WTC11 (cell line): ENCODE measurements at regions not wholly inside any gene's neighbourhood (a gene's known extent, or its start where the extent isn't known, plus 50 kb on each side); places are given as distances from the start of the nearest gene placed in this dataset.

ENCODE experiments used
- ATAC-seq: fragments of 200-7000 bp; cut with Tn5 transposase; 2 replicates; pipeline ENCODE4 v1.10.0; 2021; ENCODE audit warnings: mild to moderate bottlenecking, moderate library complexity
- CTCF ChIA-PET: fragments of 300-600 bp; sonication (Branson Sonifier 250); formaldehyde crosslinking; loops from one replicate; lab custom pipeline; 2021; ENCODE audit warnings: antibody characterized with exemption; lab: Charles Lee
- POLR2A ChIA-PET: fragments of 350-600 bp; sonication (Branson Sonifier 250); formaldehyde crosslinking; loops from one replicate; lab custom pipeline; 2021; ENCODE audit warnings: antibody characterized with exemption; lab: Charles Lee
- DNase-seq: peaks from one replicate; pipeline ENCODE4 v3.0.0; 2021; ENCODE audit warnings: low spot score
- H3K27ac Mint-ChIP-seq: 2 replicates; pipeline ENCODE4 v1.8.0; 2021; ENCODE audit warnings: mixed read lengths
- H3K27me3 Mint-ChIP-seq: 2 replicates; pipeline ENCODE4 v1.8.0; 2021; ENCODE audit warnings: low read depth, mild to moderate bottlenecking, moderate library complexity, mixed read lengths
- H3K36me3 Mint-ChIP-seq: 2 replicates; pipeline ENCODE4 v1.8.0; 2021; ENCODE audit warnings: mixed read lengths
- H3K4me1 Mint-ChIP-seq: 2 replicates; pipeline ENCODE4 v1.8.0; 2022; ENCODE audit warnings: mixed read lengths
- H3K4me3 Mint-ChIP-seq: 2 replicates; pipeline ENCODE4 v1.8.0; 2021; ENCODE audit warnings: mild to moderate bottlenecking, moderate library complexity, mixed read lengths
- H3K9me3 Mint-ChIP-seq: 2 replicates; pipeline ENCODE4 v1.8.0; 2021; ENCODE audit warnings: mixed read lengths
- ATF1 ChIP-seq: sonication (generic); formaldehyde crosslinking; IDR thresholded peaks from 2 replicates; pipeline ENCODE4 v1.8.1; 2023; ENCODE audit warnings: mild to moderate bottlenecking, moderate library complexity, missing genetic modification reagents
- E2F4 ChIP-seq: sonication (generic); formaldehyde crosslinking; IDR thresholded peaks from 2 replicates; pipeline ENCODE4 v1.8.1; 2022; ENCODE audit warnings: low read depth, mild to moderate bottlenecking, moderate library complexity, missing genetic modification reagents, borderline replicate concordance
- ETV6 ChIP-seq: sonication (generic); formaldehyde crosslinking; IDR thresholded peaks from 2 replicates; pipeline ENCODE4 v1.8.1; 2022; ENCODE audit warnings: mild to moderate bottlenecking, missing genetic modification reagents
- FOXP1 ChIP-seq: sonication (generic); formaldehyde crosslinking; IDR thresholded peaks from 2 replicates; pipeline ENCODE4 v1.8.0; 2022; ENCODE audit warnings: missing genetic modification reagents, mild to moderate bottlenecking, moderate library complexity, borderline replicate concordance
- HMGA2 ChIP-seq: fragments of 250-450 bp; sonication (Bioruptor Pico); IDR thresholded peaks from 2 replicates; pipeline ENCODE4 v1.4.0; 2021; ENCODE audit warnings: mild to moderate bottlenecking, moderate library complexity
- HMGXB4 ChIP-seq: sonication (generic); formaldehyde crosslinking; IDR thresholded peaks from 2 replicates; pipeline ENCODE4 v1.8.1; 2023; ENCODE audit warnings: mild to moderate bottlenecking, moderate library complexity, missing genetic modification reagents
- NFE2L1 ChIP-seq: sonication (generic); formaldehyde crosslinking; IDR thresholded peaks from 2 replicates; pipeline ENCODE4 v1.8.1; 2023; ENCODE audit warnings: missing genetic modification reagents
- NR1H2 ChIP-seq: sonication (generic); formaldehyde crosslinking; IDR thresholded peaks from 2 replicates; pipeline ENCODE4 v1.9.0; 2021; ENCODE audit warnings: mild to moderate bottlenecking, moderate library complexity, missing genetic modification reagents
- NR2C2 ChIP-seq: sonication (generic); formaldehyde crosslinking; IDR thresholded peaks from 2 replicates; pipeline ENCODE4 v1.8.0; 2022; ENCODE audit warnings: mild to moderate bottlenecking, missing genetic modification reagents
- OVOL2 ChIP-seq: fragments of 250-450 bp; sonication (Bioruptor Pico); IDR thresholded peaks from 2 replicates; pipeline ENCODE4 v1.9.0; 2021; ENCODE audit warnings: mild to moderate bottlenecking, borderline replicate concordance
- PRDM15 ChIP-seq: sonication (generic); formaldehyde crosslinking; IDR thresholded peaks from 2 replicates; pipeline ENCODE4 v1.8.0; 2022; ENCODE audit warnings: missing genetic modification reagents
- TEAD4 ChIP-seq: sonication (generic); formaldehyde crosslinking; IDR thresholded peaks from 2 replicates; pipeline ENCODE4 v1.8.0; 2022; ENCODE audit warnings: mild to moderate bottlenecking, missing genetic modification reagents
- TP53 ChIP-seq: sonication (generic); formaldehyde crosslinking; IDR thresholded peaks from 2 replicates; pipeline ENCODE4 v1.8.1; 2023; ENCODE audit warnings: mild to moderate bottlenecking, missing genetic modification reagents
- ZMAT4 ChIP-seq: fragments of 250-450 bp; sonication (Bioruptor Pico); IDR thresholded peaks from 2 replicates; pipeline ENCODE4 v1.9.0; 2021; ENCODE audit warnings: mild to moderate bottlenecking
- ZNF219 ChIP-seq: sonication (generic); formaldehyde crosslinking; IDR thresholded peaks from 2 replicates; pipeline ENCODE4 v1.8.0; 2023; ENCODE audit warnings: missing genetic modification reagents, mild to moderate bottlenecking, borderline replicate concordance
- ZNF416 ChIP-seq: fragments of 250-450 bp; sonication (Bioruptor Pico); IDR thresholded peaks from 2 replicates; pipeline ENCODE4 v1.9.0; 2021; ENCODE audit warnings: mild to moderate bottlenecking, inconsistent platforms
- ZNF423 ChIP-seq: fragments of 250-450 bp; sonication (Bioruptor Pico); IDR thresholded peaks from 2 replicates; pipeline ENCODE4 v2.1.2; 2022; ENCODE audit warnings: mild to moderate bottlenecking, moderate library complexity
- TF ChIP-seq, protein P1 (sequence below): sonication (generic); formaldehyde crosslinking; IDR thresholded peaks from 2 replicates; pipeline ENCODE4 v1.8.0; 2023; ENCODE audit warnings: missing genetic modification reagents
- TF ChIP-seq, protein P2 (sequence below): sonication (generic); formaldehyde crosslinking; IDR thresholded peaks from 2 replicates; pipeline ENCODE4 v1.8.1; 2023; ENCODE audit warnings: mild to moderate bottlenecking, missing genetic modification reagents, moderate library complexity
- TF ChIP-seq, protein P3 (sequence below): sonication (generic); formaldehyde crosslinking; conservative IDR thresholded peaks from 2 replicates; pipeline ENCODE4 v1.8.1; 2022; ENCODE audit warnings: mild to moderate bottlenecking, missing genetic modification reagents
- TF ChIP-seq, protein P4 (sequence below): sonication (generic); formaldehyde crosslinking; IDR thresholded peaks from 2 replicates; pipeline ENCODE4 v1.8.0; 2022; ENCODE audit warnings: mild to moderate bottlenecking, missing genetic modification reagents

GRCh38 chr16:6146356-6146755, 1048.8 kb upstream of the EEF2KMT start:
- H3K27ac Mint-ChIP-seq: no peak overlapping the region
- H3K36me3 Mint-ChIP-seq: peaks cover 74% of the 10 kb centered on the region
- DNase-seq: no peak
- POLR2A ChIA-PET: no interaction called here
- no peak for TF ChIP-seq NR1H2 (CRISPR knock-in tag)
- no peak for TF ChIP-seq ZMAT4 (CRISPR knock-in tag)
- TF ChIP-seq NFE2L1 (CRISPR knock-in tag): no peak
- no peak for TF ChIP-seq PRDM15
- TF ChIP-seq ZNF423 (CRISPR knock-in tag): no peak
- TF ChIP-seq FOXP1 (CRISPR knock-in tag): no peak
- TF ChIP-seq, all 79 proteins: peak for 0
- Mint-ChIP-seq H3K27me3 (peaks cover 8% of the 10 kb centered on the region), H3K4me1 (no peaks in the 10 kb centered on the region), H3K9me3 (peaks cover 88% of the 10 kb centered on the region), H3K4me3 (no peak overlapping the region)
- CTCF ChIA-PET: no interaction called here
- ATAC-seq: no peak

DNA sequence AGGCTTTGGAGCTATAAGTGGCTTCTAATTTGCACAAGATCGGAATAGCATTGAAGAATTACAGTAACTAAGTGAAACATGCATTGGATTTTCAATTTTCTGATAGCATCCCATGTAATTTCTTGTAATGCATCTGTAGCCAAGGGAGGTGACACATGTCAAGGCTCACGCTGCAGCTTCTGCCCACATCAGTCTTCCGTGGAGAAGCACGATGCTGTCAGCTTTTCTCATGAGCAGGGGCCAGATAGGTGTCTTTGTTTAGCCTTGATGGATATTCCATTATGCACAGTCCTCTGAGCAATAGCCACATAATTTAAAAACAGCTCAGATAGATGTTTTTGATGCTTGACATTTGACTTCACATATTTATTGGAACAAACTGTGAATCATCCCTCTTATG, 1046.9 kb upstream of the EEF2KMT start:
- ATAC-seq (no peak), DNase-seq (no peak)
- no peak overlapping the region for H3K27ac Mint-ChIP-seq
- H3K27me3 Mint-ChIP-seq: peaks cover 11% of the 10 kb centered on the region
- ChIA-PET CTCF (no interaction called here), POLR2A (no interaction called here)
- no peak for TF ChIP-seq HMGA2 (CRISPR knock-in tag)
- TF ChIP-seq, protein P1, sequence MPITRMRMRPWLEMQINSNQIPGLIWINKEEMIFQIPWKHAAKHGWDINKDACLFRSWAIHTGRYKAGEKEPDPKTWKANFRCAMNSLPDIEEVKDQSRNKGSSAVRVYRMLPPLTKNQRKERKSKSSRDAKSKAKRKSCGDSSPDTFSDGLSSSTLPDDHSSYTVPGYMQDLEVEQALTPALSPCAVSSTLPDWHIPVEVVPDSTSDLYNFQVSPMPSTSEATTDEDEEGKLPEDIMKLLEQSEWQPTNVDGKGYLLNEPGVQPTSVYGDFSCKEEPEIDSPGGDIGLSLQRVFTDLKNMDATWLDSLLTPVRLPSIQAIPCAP: no peak
- TF ChIP-seq, protein P2, sequence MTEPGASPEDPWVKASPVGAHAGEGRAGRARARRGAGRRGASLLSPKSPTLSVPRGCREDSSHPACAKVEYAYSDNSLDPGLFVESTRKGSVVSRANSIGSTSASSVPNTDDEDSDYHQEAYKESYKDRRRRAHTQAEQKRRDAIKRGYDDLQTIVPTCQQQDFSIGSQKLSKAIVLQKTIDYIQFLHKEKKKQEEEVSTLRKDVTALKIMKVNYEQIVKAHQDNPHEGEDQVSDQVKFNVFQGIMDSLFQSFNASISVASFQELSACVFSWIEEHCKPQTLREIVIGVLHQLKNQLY (CRISPR knock-in tag): no peak
- TF ChIP-seq ZNF416 (CRISPR knock-in tag): no peak
- no peak for TF ChIP-seq TP53
- no peak for TF ChIP-seq E2F4 (CRISPR knock-in tag)
- TF ChIP-seq ZNF219 (CRISPR knock-in tag): no peak
- no peak for TF ChIP-seq FOXP1 (CRISPR knock-in tag)
- TF ChIP-seq ETV6 (CRISPR knock-in tag): no peak
- TF ChIP-seq OVOL2 (CRISPR knock-in tag): no peak
- no peak for TF ChIP-seq NR2C2 (CRISPR knock-in tag)
- TF ChIP-seq TEAD4 (CRISPR knock-in tag): no peak
- TF ChIP-seq HMGXB4: no peak
- TF ChIP-seq, protein P3, sequence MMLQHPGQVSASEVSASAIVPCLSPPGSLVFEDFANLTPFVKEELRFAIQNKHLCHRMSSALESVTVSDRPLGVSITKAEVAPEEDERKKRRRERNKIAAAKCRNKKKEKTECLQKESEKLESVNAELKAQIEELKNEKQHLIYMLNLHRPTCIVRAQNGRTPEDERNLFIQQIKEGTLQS (CRISPR knock-in tag): no peak
- no peak for TF ChIP-seq ATF1 (CRISPR knock-in tag)
- no peak for TF ChIP-seq NR1H2 (CRISPR knock-in tag)
- TF ChIP-seq, protein P4, sequence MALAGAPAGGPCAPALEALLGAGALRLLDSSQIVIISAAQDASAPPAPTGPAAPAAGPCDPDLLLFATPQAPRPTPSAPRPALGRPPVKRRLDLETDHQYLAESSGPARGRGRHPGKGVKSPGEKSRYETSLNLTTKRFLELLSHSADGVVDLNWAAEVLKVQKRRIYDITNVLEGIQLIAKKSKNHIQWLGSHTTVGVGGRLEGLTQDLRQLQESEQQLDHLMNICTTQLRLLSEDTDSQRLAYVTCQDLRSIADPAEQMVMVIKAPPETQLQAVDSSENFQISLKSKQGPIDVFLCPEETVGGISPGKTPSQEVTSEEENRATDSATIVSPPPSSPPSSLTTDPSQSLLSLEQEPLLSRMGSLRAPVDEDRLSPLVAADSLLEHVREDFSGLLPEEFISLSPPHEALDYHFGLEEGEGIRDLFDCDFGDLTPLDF (CRISPR knock-in tag): no peak
- H3K4me3 Mint-ChIP-seq: no peak overlapping the region
- H3K4me1 Mint-ChIP-seq: no peaks in the 10 kb centered on the region
- peaks cover 76% of the 10 kb centered on the region for H3K36me3 Mint-ChIP-seq
- H3K9me3 Mint-ChIP-seq: peaks cover 88% of the 10 kb centered on the region
